ENCODE measurements at regions not wholly inside any gene's neighbourhood (a gene's known extent, or its start where the extent isn't known, plus 50 kb on each side); places are given as distances from the start of the nearest gene placed in this dataset.

- no peak overlapping the region for H3K4me3 Mint-ChIP-seq
- no peaks in the 10 kb centered on the region for H3K36me3 Mint-ChIP-seq (ENCODE audit: low read depth)
- ATAC-seq = no peak
- peaks cover 34% of the 10 kb centered on the region for H3K4me1 Mint-ChIP-seq
- CTCF ChIA-PET = interaction anchor here (0.7 to 3.8 kb wide), 3 partner anchors 9 to 261 kb away, joined by 3 to 48 read pairs (median 3); no protein-coding TSS in a partner anchor
- intact Hi-C loops (cut with DNase I, micrococcal nuclease) = loop anchor here (5.0 to 10.0 kb wide), 7 partner anchors 72 to 1010 kb away; partner anchors contain the start of gene NUDT4 (in 2 of the 2)
- no peak overlapping the region for H3K27ac Mint-ChIP-seq
- no peaks in the 10 kb centered on the region for H3K9me3 Mint-ChIP-seq (ENCODE audit: low read depth)
- DNase-seq = no peak
- POLR2A ChIA-PET = no interaction called here
- H3K27me3 Mint-ChIP-seq = peaks cover 3% of the 10 kb centered on the region
Observed at GRCh38 chr12:93094988-93095737, 166.1 kb upstream of the EEA1 start.

GRCh38 chr12:93097417-93097816 lies 168.3 kb upstream of the EEA1 start:
- peaks cover 21% of the 10 kb centered on the region for H3K4me1 Mint-ChIP-seq
- ChIA-PET CTCF (interaction anchor here (0.6 to 3.8 kb wide), 25 partner anchors 10 to 338 kb away, joined by 3 to 48 read pairs (median 4); no protein-coding TSS in a partner anchor), POLR2A (no interaction called here)
- no peak overlapping the region for H3K27ac Mint-ChIP-seq
- H3K27me3 Mint-ChIP-seq = peaks cover 3% of the 10 kb centered on the region
- intact Hi-C loops (cut with DNase I, micrococcal nuclease) = loop anchor here (5.0 to 10.0 kb wide), 6 partner anchors 70 to 1007 kb away; partner anchors contain the start of gene NUDT4 (in 2 of the 2)
- DNase-seq (no peak), ATAC-seq (no peak)
- H3K4me3 Mint-ChIP-seq = no peak overlapping the region
- no peaks in the 10 kb centered on the region for H3K36me3 Mint-ChIP-seq (ENCODE audit: low read depth)
- no peaks in the 10 kb centered on the region for H3K9me3 Mint-ChIP-seq (ENCODE audit: low read depth)

DNA sequence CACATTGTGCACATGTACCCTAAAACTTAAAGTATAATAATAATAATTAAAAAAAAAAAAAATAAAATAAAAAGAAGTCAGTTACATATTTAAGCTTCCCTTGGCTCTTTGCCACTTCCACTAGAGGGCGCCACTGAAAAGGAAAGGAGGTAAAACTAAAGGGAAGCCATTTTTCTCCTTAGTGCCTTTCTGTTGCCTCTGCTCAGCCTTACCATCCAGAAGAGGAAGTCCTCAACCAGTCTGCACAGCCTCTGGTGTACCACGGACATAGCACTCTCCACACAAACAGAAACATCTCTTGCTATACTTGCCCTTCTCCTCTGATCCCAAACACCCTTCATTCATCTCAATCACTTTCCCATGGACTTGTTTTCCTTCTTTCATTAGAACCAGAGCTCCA lies 169.0 kb upstream of the EEA1 start:
- ATAC-seq (peak; percentile 87), DNase-seq (peak; percentile 84)
- H3K27ac Mint-ChIP-seq = peak overlapping the region; percentile 51
- ChIA-PET CTCF (interaction anchor here (0.6 to 3.8 kb wide), 30 partner anchors 9 to 339 kb away, joined by 3 to 48 read pairs (median 4); no protein-coding TSS in a partner anchor), POLR2A (no interaction called here)
- no peaks in the 10 kb centered on the region for H3K9me3 Mint-ChIP-seq (ENCODE audit: low read depth)
- H3K4me1 Mint-ChIP-seq = peaks cover 21% of the 10 kb centered on the region
- H3K36me3 Mint-ChIP-seq (ENCODE audit: low read depth) = no peaks in the 10 kb centered on the region
- no peak overlapping the region for H3K4me3 Mint-ChIP-seq
- intact Hi-C loops (cut with DNase I, micrococcal nuclease) = loop anchor here (1.0 to 10.0 kb wide), 8 partner anchors 69 to 1007 kb away; partner anchors contain the start of gene NUDT4 (in 2 of the 2)
- peaks cover 3% of the 10 kb centered on the region for H3K27me3 Mint-ChIP-seq

- CTCF ChIA-PET = interaction anchor here (0.5 to 3.1 kb wide), 8 partner anchors 9 to 340 kb away, joined by 3 to 22 read pairs (median 4); no protein-coding TSS in a partner anchor
- H3K27me3 Mint-ChIP-seq = peaks cover 3% of the 10 kb centered on the region
- DNase-seq = no peak
- no peak for ATAC-seq
- POLR2A ChIA-PET = no interaction called here
- H3K4me1 Mint-ChIP-seq = peaks cover 21% of the 10 kb centered on the region
- H3K9me3 Mint-ChIP-seq (ENCODE audit: low read depth) = no peaks in the 10 kb centered on the region
- intact Hi-C loops (cut with DNase I, micrococcal nuclease) = loop anchor here (2.0 to 10.0 kb wide), 7 partner anchors 68 to 1005 kb away; partner anchors contain the start of gene NUDT4 (in 2 of the 2)
- H3K4me3 Mint-ChIP-seq = no peak overlapping the region
- H3K36me3 Mint-ChIP-seq (ENCODE audit: low read depth) = no peaks in the 10 kb centered on the region
- no peak overlapping the region for H3K27ac Mint-ChIP-seq
Observed at GRCh38 chr12:93099792-93100191, 170.7 kb upstream of the EEA1 start.

- POLR2A ChIA-PET = no interaction called here
- no peak overlapping the region for H3K4me3 Mint-ChIP-seq
- no peak for DNase-seq
- H3K27ac Mint-ChIP-seq = no peak overlapping the region
- no peaks in the 10 kb centered on the region for H3K9me3 Mint-ChIP-seq (ENCODE audit: low read depth)
- no peaks in the 10 kb centered on the region for H3K27me3 Mint-ChIP-seq
- no peaks in the 10 kb centered on the region for H3K36me3 Mint-ChIP-seq (ENCODE audit: low read depth)
- intact Hi-C loops (cut with DNase I, micrococcal nuclease) = no loop called here
- H3K4me1 Mint-ChIP-seq = peaks cover 15% of the 10 kb centered on the region
- ATAC-seq = no peak
- CTCF ChIA-PET = interaction anchor here (0.7 to 3.1 kb wide), 5 partner anchors 9 to 319 kb away, joined by 3 to 22 read pairs (median 4); no protein-coding TSS in a partner anchor
Observed at GRCh38 chr12:93100610-93101009, 171.5 kb upstream of the EEA1 start.

- POLR2A ChIA-PET = no interaction called here
- DNase-seq (no peak), ATAC-seq (no peak)
- Mint-ChIP-seq H3K36me3 (ENCODE audit: low read depth) (no peaks in the 10 kb centered on the region), H3K4me3 (no peak overlapping the region), H3K27ac (no peak overlapping the region), H3K9me3 (ENCODE audit: low read depth) (no peaks in the 10 kb centered on the region), H3K27me3 (no peaks in the 10 kb centered on the region), H3K4me1 (peaks cover 15% of the 10 kb centered on the region)
- CTCF ChIA-PET = interaction anchor here (1.6 kb wide), 1 partner anchor 113 kb away, joined by 4 read pairs; no protein-coding TSS in a partner anchor
- intact Hi-C loops (cut with DNase I, micrococcal nuclease) = no loop called here
Observed at GRCh38 chr12:93101367-93101766, 172.3 kb upstream of the EEA1 start.

DNA sequence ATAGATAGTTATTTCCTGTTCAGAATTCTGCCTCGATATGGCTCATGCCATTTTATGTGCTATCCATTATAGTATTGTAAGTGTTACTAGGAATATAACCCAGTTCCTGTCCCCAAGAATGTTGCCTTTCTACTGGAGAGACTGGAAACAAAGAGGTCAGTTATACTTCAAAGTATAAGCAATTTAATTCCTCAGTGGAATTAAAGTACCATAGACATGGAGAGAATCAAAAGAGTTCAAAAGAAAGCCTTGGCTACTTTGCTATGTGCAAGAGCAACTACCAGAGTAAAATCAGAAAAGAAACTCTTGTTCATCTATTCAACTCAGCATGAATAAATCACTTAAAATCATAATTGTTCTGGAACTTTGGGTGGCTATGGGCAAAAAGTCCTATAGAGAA lies 173.2 kb upstream of the EEA1 start:
- no peak overlapping the region for H3K27ac Mint-ChIP-seq
- DNase-seq = no peak
- ChIA-PET CTCF (no interaction called here), POLR2A (no interaction called here)
- H3K4me1 Mint-ChIP-seq = peaks cover 22% of the 10 kb centered on the region
- intact Hi-C loops (cut with DNase I, micrococcal nuclease) = no loop called here
- no peak overlapping the region for H3K4me3 Mint-ChIP-seq
- H3K9me3 Mint-ChIP-seq (ENCODE audit: low read depth) = no peaks in the 10 kb centered on the region
- no peak for ATAC-seq
- H3K36me3 Mint-ChIP-seq (ENCODE audit: low read depth) = no peaks in the 10 kb centered on the region
- H3K27me3 Mint-ChIP-seq = no peaks in the 10 kb centered on the region

DNA sequence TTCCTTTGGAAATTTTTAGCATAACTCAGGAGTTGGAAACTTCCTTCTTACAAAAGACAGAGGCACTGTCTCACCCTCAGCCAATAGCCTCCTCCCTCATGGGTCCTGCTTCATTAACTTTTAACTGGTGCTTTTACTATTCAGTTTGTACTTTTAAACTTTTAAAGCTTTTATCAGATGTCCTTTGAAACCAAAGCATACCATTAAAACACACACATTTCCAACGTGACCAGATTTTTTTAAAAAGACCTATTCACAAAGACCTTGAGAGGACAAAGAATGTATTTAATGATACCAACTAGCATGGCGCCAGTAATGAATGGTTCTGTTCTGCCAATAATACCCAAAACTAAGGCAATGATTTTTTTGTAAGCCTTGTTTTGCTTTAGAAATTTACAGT lies 173.6 kb upstream of the EEA1 start:
- intact Hi-C loops (cut with DNase I, micrococcal nuclease) = no loop called here
- DNase-seq (no peak), ATAC-seq (no peak)
- Mint-ChIP-seq H3K4me3 (no peak overlapping the region), H3K27me3 (no peaks in the 10 kb centered on the region), H3K9me3 (ENCODE audit: low read depth) (no peaks in the 10 kb centered on the region), H3K4me1 (peaks cover 25% of the 10 kb centered on the region), H3K27ac (no peak overlapping the region), H3K36me3 (ENCODE audit: low read depth) (no peaks in the 10 kb centered on the region)
- CTCF ChIA-PET = no interaction called here
- POLR2A ChIA-PET = no interaction called here

DNA sequence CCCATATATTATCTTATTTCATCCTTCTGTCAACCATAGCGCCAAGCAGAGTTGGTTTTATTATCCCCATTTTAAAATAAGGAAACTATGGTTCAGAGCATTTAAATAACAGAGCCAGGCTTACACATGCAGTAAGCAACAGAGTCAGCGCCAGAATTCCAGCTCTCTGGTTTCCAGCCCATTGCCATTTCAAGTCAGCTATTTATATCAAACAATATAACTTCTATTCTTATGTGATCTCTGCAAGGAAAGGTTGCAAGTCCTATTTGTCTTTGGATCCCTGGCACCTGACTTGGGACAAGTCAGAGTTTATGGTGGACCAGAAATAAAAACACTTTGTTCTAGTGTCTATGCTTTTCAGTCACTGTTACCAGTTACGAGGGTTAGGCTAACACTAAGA lies 174.1 kb upstream of the EEA1 start:
- intact Hi-C loops (cut with DNase I, micrococcal nuclease) = no loop called here
- ChIA-PET CTCF (no interaction called here), POLR2A (no interaction called here)
- no peak overlapping the region for H3K27ac Mint-ChIP-seq
- ATAC-seq (no peak), DNase-seq (no peak)
- H3K27me3 Mint-ChIP-seq = no peaks in the 10 kb centered on the region
- H3K4me1 Mint-ChIP-seq = peaks cover 25% of the 10 kb centered on the region
- no peak overlapping the region for H3K4me3 Mint-ChIP-seq
- no peaks in the 10 kb centered on the region for H3K36me3 Mint-ChIP-seq (ENCODE audit: low read depth)
- no peaks in the 10 kb centered on the region for H3K9me3 Mint-ChIP-seq (ENCODE audit: low read depth)

DNA sequence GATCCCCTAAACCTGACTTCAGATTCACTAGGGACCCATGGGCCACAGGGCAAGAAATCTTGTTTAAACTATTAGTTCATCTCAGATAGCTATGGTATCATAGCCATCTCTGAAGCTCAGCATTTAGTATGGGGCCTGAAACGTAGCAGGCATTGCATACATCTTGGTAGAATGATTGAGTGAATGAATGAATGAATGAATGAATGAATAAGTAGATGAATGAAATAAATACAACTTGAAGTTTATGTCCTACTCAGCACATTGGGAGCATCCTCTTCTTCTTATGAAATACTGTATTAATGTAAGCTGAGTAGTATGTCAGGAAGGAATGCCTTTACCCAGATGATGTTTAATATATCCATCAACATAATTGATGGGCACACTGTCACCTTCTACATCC lies 175.4 kb upstream of the EEA1 start:
- H3K4me1 Mint-ChIP-seq = peaks cover 20% of the 10 kb centered on the region
- POLR2A ChIA-PET = no interaction called here
- no peak overlapping the region for H3K4me3 Mint-ChIP-seq
- CTCF ChIA-PET = interaction anchor here (0.7 to 6.7 kb wide), 4 partner anchors 7 to 315 kb away, joined by 3 to 48 read pairs (median 3); no protein-coding TSS in a partner anchor
- no peaks in the 10 kb centered on the region for H3K9me3 Mint-ChIP-seq (ENCODE audit: low read depth)
- no peak for ATAC-seq
- DNase-seq = no peak
- no peak overlapping the region for H3K27ac Mint-ChIP-seq
- intact Hi-C loops (cut with DNase I, micrococcal nuclease) = no loop called here
- H3K27me3 Mint-ChIP-seq = no peaks in the 10 kb centered on the region
- H3K36me3 Mint-ChIP-seq (ENCODE audit: low read depth) = no peaks in the 10 kb centered on the region

GRCh38 chr12:93106910-93107309 lies 177.8 kb upstream of the EEA1 start:
- Mint-ChIP-seq H3K27me3 (no peaks in the 10 kb centered on the region), H3K27ac (peak overlapping the region; percentile 44), H3K9me3 (ENCODE audit: low read depth) (no peaks in the 10 kb centered on the region), H3K36me3 (ENCODE audit: low read depth) (no peaks in the 10 kb centered on the region), H3K4me1 (peaks cover 26% of the 10 kb centered on the region), H3K4me3 (no peak overlapping the region)
- ATAC-seq (peak; percentile 37), DNase-seq (peak; percentile 42)
- intact Hi-C loops (cut with DNase I, micrococcal nuclease) = loop anchor here (2.0 to 5.0 kb wide), 3 partner anchors 180 to 315 kb away; partner anchors contain the start of gene EEA1 (in 1 of the 2)
- POLR2A ChIA-PET = interaction anchor here (0.5 to 0.7 kb wide), 4 partner anchors 9 to 570 kb away, joined by 3 to 12 read pairs (median 4); partner anchors contain the start of genes CRADD and EEA1
- CTCF ChIA-PET = interaction anchor here (0.7 to 6.7 kb wide), 5 partner anchors 9 to 313 kb away, joined by 3 to 48 read pairs (median 4); no protein-coding TSS in a partner anchor

Measured in activated CD4-positive, alpha-beta T cell treated with anti-CD3 and anti-CD28 coated beads for 36 hours (primary cell).